ENCODE measurements at regions not wholly inside any gene's neighbourhood (a gene's known extent, or its start where the extent isn't known, plus 50 kb on each side); places are given as distances from the start of the nearest gene placed in this dataset.
A peak's percentile ranks its signal among the peaks of the same experiment; 100 is the strongest.

DNA sequence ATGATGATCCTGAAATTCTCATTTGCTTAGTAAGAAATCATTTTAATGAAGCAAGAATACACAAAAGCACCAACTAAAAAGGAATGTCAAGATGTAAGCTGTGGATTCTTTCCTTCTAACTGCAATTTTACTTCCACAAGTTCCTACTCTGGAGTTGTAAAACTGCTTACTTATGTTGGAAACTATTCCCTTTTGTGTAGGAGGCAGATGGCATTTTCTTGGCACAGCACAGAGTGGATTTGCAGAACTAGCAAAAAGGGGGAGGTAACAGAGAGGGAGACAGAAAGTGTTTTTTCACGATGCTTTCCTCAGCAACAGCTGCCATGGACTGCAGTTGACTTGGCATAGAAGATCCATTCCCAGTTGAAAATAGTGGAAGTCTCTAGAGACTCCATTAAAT, 1112.0 kb upstream of the RAG2 start:
- H4K20me1 ChIP-seq (ENCODE audit: insufficient read depth, low read length) = no peaks in the 10 kb centered on the region
- FAIRE-seq = no peak
- no peak for TF ChIP-seq EZH2 (IDR thresholded peaks at IDR 0.05; ENCODE audit: insufficient read depth, low read length)
- TF ChIP-seq, protein P1, sequence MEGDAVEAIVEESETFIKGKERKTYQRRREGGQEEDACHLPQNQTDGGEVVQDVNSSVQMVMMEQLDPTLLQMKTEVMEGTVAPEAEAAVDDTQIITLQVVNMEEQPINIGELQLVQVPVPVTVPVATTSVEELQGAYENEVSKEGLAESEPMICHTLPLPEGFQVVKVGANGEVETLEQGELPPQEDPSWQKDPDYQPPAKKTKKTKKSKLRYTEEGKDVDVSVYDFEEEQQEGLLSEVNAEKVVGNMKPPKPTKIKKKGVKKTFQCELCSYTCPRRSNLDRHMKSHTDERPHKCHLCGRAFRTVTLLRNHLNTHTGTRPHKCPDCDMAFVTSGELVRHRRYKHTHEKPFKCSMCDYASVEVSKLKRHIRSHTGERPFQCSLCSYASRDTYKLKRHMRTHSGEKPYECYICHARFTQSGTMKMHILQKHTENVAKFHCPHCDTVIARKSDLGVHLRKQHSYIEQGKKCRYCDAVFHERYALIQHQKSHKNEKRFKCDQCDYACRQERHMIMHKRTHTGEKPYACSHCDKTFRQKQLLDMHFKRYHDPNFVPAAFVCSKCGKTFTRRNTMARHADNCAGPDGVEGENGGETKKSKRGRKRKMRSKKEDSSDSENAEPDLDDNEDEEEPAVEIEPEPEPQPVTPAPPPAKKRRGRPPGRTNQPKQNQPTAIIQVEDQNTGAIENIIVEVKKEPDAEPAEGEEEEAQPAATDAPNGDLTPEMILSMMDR (IDR thresholded peaks at IDR 0.05; ENCODE audit: insufficient read depth, low read depth, low read length) = no peak
- H3K4me3 ChIP-seq (ENCODE audit: insufficient read depth, low read depth, low read length) = no peak overlapping the region
- H3K4me2 ChIP-seq (ENCODE audit: low read length) = no peak overlapping the region
- Mint-ChIP-seq H3K27ac (ENCODE audit: unreplicated experiment) (no peak overlapping the region), H3K9me3 (ENCODE audit: unreplicated experiment) (no peaks in the 10 kb centered on the region), H3K36me3 (ENCODE audit: low read depth, unreplicated experiment) (no peaks in the 10 kb centered on the region), H3K4me1 (ENCODE audit: low read depth, unreplicated experiment) (no peaks in the 10 kb centered on the region), H3K4me3 (ENCODE audit: unreplicated experiment) (no peak overlapping the region), H3K27me3 (ENCODE audit: low read depth, unreplicated experiment) (no peaks in the 10 kb centered on the region)
- H3K36me3 ChIP-seq (ENCODE audit: insufficient read depth, low read length) = no peaks in the 10 kb centered on the region
- H3K9ac ChIP-seq (ENCODE audit: low read length) = no peak overlapping the region
- H2AFZ ChIP-seq (ENCODE audit: low read depth, low read length) = no peak overlapping the region
- no peaks in the 10 kb centered on the region for H3K27me3 ChIP-seq (ENCODE audit: insufficient read depth, low read length)
- no peaks in the 10 kb centered on the region for H3K79me2 ChIP-seq (ENCODE audit: insufficient read depth, low read length)
- peak; percentile 87 for DNase-seq (ENCODE audit: low read depth)
- H3K9me3 ChIP-seq (ENCODE audit: insufficient read depth, low read depth, low read length) = no peaks in the 10 kb centered on the region
- no peaks in the 10 kb centered on the region for H3K4me1 ChIP-seq (ENCODE audit: insufficient read depth, low read length)
- no peak overlapping the region for H3K27ac ChIP-seq (ENCODE audit: low read depth, low read length)

DNA sequence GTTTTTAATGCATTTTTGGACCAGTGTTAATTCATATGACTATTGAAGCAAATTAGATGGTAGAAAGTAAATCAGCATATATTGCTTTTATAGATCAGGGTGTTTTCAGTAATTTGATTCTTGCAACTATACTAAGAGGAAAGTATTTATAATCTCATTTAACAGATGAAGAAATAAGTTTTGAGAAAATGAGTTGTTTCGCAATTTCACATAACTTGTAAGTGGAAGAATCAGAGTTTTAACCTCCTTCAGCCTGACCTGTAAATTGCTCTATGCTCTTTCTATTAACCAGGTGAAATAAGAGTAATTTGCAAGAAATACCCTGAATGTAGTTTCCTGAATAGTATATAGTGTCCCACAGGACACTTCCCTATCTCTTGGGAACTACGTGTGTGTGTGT, 1106.8 kb upstream of the RAG2 start:
- Mint-ChIP-seq H3K9me3 (ENCODE audit: unreplicated experiment) (peaks cover 4% of the 10 kb centered on the region), H3K4me1 (ENCODE audit: low read depth, unreplicated experiment) (no peaks in the 10 kb centered on the region), H3K36me3 (ENCODE audit: low read depth, unreplicated experiment) (no peaks in the 10 kb centered on the region), H3K27ac (ENCODE audit: unreplicated experiment) (no peak overlapping the region), H3K27me3 (ENCODE audit: low read depth, unreplicated experiment) (no peaks in the 10 kb centered on the region), H3K4me3 (ENCODE audit: unreplicated experiment) (no peak overlapping the region)
- no peaks in the 10 kb centered on the region for H3K36me3 ChIP-seq (ENCODE audit: insufficient read depth, low read length)
- H4K20me1 ChIP-seq (ENCODE audit: insufficient read depth, low read length) = no peaks in the 10 kb centered on the region
- no peak overlapping the region for H3K4me3 ChIP-seq (ENCODE audit: insufficient read depth, low read depth, low read length)
- H2AFZ ChIP-seq (ENCODE audit: low read depth, low read length) = no peak overlapping the region
- no peak overlapping the region for H3K27ac ChIP-seq (ENCODE audit: low read depth, low read length)
- no peak overlapping the region for H3K4me2 ChIP-seq (ENCODE audit: low read length)
- no peaks in the 10 kb centered on the region for H3K9me3 ChIP-seq (ENCODE audit: insufficient read depth, low read depth, low read length)
- TF ChIP-seq EZH2 (IDR thresholded peaks at IDR 0.05; ENCODE audit: insufficient read depth, low read length) = no peak
- TF ChIP-seq, protein P1 (IDR thresholded peaks at IDR 0.05; ENCODE audit: insufficient read depth, low read depth, low read length) = no peak
- no peak overlapping the region for H3K9ac ChIP-seq (ENCODE audit: low read length)
- no peaks in the 10 kb centered on the region for H3K79me2 ChIP-seq (ENCODE audit: insufficient read depth, low read length)
- no peak for FAIRE-seq
- no peaks in the 10 kb centered on the region for H3K4me1 ChIP-seq (ENCODE audit: insufficient read depth, low read length)
- no peak for DNase-seq (ENCODE audit: low read depth)
- H3K27me3 ChIP-seq (ENCODE audit: insufficient read depth, low read length) = no peaks in the 10 kb centered on the region

DNA sequence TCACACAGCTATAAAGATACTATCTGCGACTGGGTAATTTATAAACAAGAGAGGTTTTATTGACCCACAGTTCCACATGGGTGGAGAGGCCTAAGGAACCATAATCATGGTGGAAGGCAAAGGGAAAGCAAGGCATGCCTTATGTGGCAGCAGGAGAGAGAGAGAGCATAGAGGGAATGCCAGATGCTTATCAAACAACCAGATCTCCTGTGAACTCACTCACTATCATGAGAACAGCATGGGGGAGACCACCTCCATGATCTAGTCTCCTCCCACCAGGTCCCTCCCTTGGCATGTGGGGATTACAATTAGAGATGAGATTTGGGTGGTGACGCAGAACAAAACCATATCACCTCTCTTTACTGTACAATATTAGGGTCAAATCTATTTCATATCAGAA, 1101.6 kb upstream of the RAG2 start:
- Histone ChIP-seq H3K36me3 (ENCODE audit: insufficient read depth, low read length) (no peaks in the 10 kb centered on the region), H3K9me3 (ENCODE audit: insufficient read depth, low read depth, low read length) (peaks cover 8% of the 10 kb centered on the region), H3K4me2 (ENCODE audit: low read length) (no peak overlapping the region), H3K79me2 (ENCODE audit: insufficient read depth, low read length) (no peaks in the 10 kb centered on the region), H3K9ac (ENCODE audit: low read length) (no peak overlapping the region), H3K4me3 (ENCODE audit: insufficient read depth, low read depth, low read length) (no peak overlapping the region), H3K27ac (ENCODE audit: low read depth, low read length) (no peak overlapping the region), H4K20me1 (ENCODE audit: insufficient read depth, low read length) (no peaks in the 10 kb centered on the region), H2AFZ (ENCODE audit: low read depth, low read length) (no peak overlapping the region), H3K4me1 (ENCODE audit: insufficient read depth, low read length) (no peaks in the 10 kb centered on the region), H3K27me3 (ENCODE audit: insufficient read depth, low read length) (no peaks in the 10 kb centered on the region)
- no peaks in the 10 kb centered on the region for H3K27me3 Mint-ChIP-seq (ENCODE audit: low read depth, unreplicated experiment)
- H3K36me3 Mint-ChIP-seq (ENCODE audit: low read depth, unreplicated experiment) = no peaks in the 10 kb centered on the region
- H3K4me1 Mint-ChIP-seq (ENCODE audit: low read depth, unreplicated experiment) = no peaks in the 10 kb centered on the region
- H3K4me3 Mint-ChIP-seq (ENCODE audit: unreplicated experiment) = no peak overlapping the region
- no peak overlapping the region for H3K27ac Mint-ChIP-seq (ENCODE audit: unreplicated experiment)
- FAIRE-seq (no peak), DNase-seq (ENCODE audit: low read depth) (no peak)
- no peak for TF ChIP-seq EZH2 (IDR thresholded peaks at IDR 0.05; ENCODE audit: insufficient read depth, low read length)
- TF ChIP-seq, protein P1 (IDR thresholded peaks at IDR 0.05; ENCODE audit: insufficient read depth, low read depth, low read length) = no peak
- peaks cover 11% of the 10 kb centered on the region for H3K9me3 Mint-ChIP-seq (ENCODE audit: unreplicated experiment)
